B cell (primary cell): ENCODE measurements at regions not wholly inside any gene's neighbourhood (a gene's known extent, or its start where the extent isn't known, plus 50 kb on each side); places are given as distances from the start of the nearest gene placed in this dataset.

Experiments used
- ATAC-seq: fragments of 200-7000 bp; cut with Tn5 transposase; one replicate; pipeline ENCODE4 v1.10.0; 2021; ENCODE audit warnings: low read depth, mild to moderate bottlenecking, moderate number of reproducible peaks, moderate library complexity
- CTCF ChIA-PET: fragments of 350-600 bp; sonication (Branson Sonifier 250); formaldehyde crosslinking; loops from one replicate; lab custom pipeline; 2021; ENCODE audit warnings: antibody characterized with exemption, inconsistent platforms; lab: Charles Lee
- POLR2A ChIA-PET: fragments of 350-600 bp; sonication (Branson Sonifier 250); formaldehyde crosslinking; loops from one replicate; lab custom pipeline; 2021; ENCODE audit warnings: antibody characterized with exemption; lab: Charles Lee
- DNase-seq: peaks from one replicate; pipeline ENCODE4 v3.0.0; 2013
- H2AFZ ChIP-seq: 2 replicates; pipeline ENCODE4 v1.6.1; 2012; ENCODE audit warnings: mild to moderate bottlenecking, low read depth, low read length; ENCODE audit not compliant: insufficient read depth, poor library complexity, severe bottlenecking
- H3K27ac ChIP-seq, 2 donors: 1 replicate in 1 of 2; 2 replicates in 1 of 2; pipeline ENCODE4 v1.5.1; 2012 to 2013; ENCODE audit warnings: low read length in 2 of 2, mild to moderate bottlenecking in 2 of 2, moderate library complexity in 1 of 2
- H3K27me3 ChIP-seq, 4 experiments: fragments of 200-600 bp in 1 of 4; sonication (generic) in 1 of 4; replicated peaks in 1 of 4; 1 replicate in 2 of 4; 2 replicates in 2 of 4; pipeline versions ENCODE4 v1.6.1 to v1.7.0; 2013 to 2016; ENCODE audit warnings: low read length in 3 of 4, mild to moderate bottlenecking in 2 of 4, mixed read lengths in 1 of 4, moderate library complexity in 1 of 4; ENCODE audit not compliant: insufficient read depth in 4 of 4, control insufficient read depth in 3 of 4; ENCODE audit errors: control extremely low read depth in 1 of 4
- H3K36me3 ChIP-seq, 2 experiments: replicated peaks in 1 of 2; 1 replicate in 1 of 2; 2 replicates in 1 of 2; pipeline versions ENCODE4 v1.6.1 to v1.7.1; 2013; ENCODE audit warnings: low read length in 1 of 2; ENCODE audit not compliant: insufficient read depth in 2 of 2, control insufficient read depth in 1 of 2; ENCODE audit errors: control extremely low read depth in 1 of 2, extremely low read depth in 1 of 2
- H3K4me1 ChIP-seq, 2 donors: fragments of 200-600 bp in 1 of 2; sonication (generic) in 1 of 2; 1 replicate in 1 of 2; 2 replicates in 1 of 2; pipeline versions ENCODE4 v1.5.1 to v1.6.1; 2013 to 2017; ENCODE audit warnings: low read length in 2 of 2; ENCODE audit not compliant: control insufficient read depth in 2 of 2, insufficient read depth in 2 of 2
- H3K4me2 ChIP-seq: replicated peaks from 2 replicates; pipeline ENCODE3; 2012; ENCODE audit warnings: mild to moderate bottlenecking, low read depth, low read length; ENCODE audit not compliant: poor library complexity, severe bottlenecking
- H3K4me3 ChIP-seq, 5 experiments: fragments of 200-600 bp in 1 of 5; sonication (generic) in 1 of 5; 1 replicate in 3 of 5; 2 replicates in 2 of 5; pipeline versions ENCODE4 v1.5.1 to v1.7.0; 2011 to 2016; ENCODE audit warnings: low read length in 4 of 5, mild to moderate bottlenecking in 4 of 5, low read depth in 2 of 5, control low read depth in 1 of 5, moderate library complexity in 1 of 5; ENCODE audit not compliant: insufficient read depth in 1 of 5; ENCODE audit errors: control extremely low read depth in 1 of 5, extremely low read depth in 1 of 5
- H3K79me2 ChIP-seq: fragments of 200-600 bp; sonication (generic); one replicate; pipeline ENCODE4 v1.6.0; 2016; ENCODE audit warnings: low read length; ENCODE audit not compliant: control insufficient read depth, insufficient read depth
- H3K9ac ChIP-seq: fragments of 200-600 bp; sonication (generic); 2 replicates; pipeline ENCODE4 v1.6.1; 2017; ENCODE audit warnings: mild to moderate bottlenecking, low read length, moderate library complexity
- H3K9me3 ChIP-seq, 3 donors: one replicate each; pipeline versions ENCODE4 v1.6.1 to v1.7.1; 2013; ENCODE audit warnings: low read length in 2 of 3; ENCODE audit not compliant: control insufficient read depth in 2 of 3, insufficient read depth in 1 of 3; ENCODE audit errors: control extremely low read depth in 1 of 3
- H4K20me1 ChIP-seq: 2 replicates; pipeline ENCODE4 v1.6.0; 2012; ENCODE audit warnings: mild to moderate bottlenecking, low read length; ENCODE audit not compliant: insufficient read depth, control insufficient read depth, poor library complexity, severe bottlenecking
- H3K27ac Mint-ChIP-seq: one replicate; pipeline ENCODE4 v1.8.0; 2021; ENCODE audit warnings: mixed read lengths
- H3K27me3 Mint-ChIP-seq: one replicate; pipeline ENCODE4 v1.8.0; 2021; ENCODE audit warnings: mixed read lengths
- H3K4me1 Mint-ChIP-seq: one replicate; pipeline ENCODE4 v1.8.0; 2021; ENCODE audit warnings: mixed read lengths
- H3K4me3 Mint-ChIP-seq: one replicate; pipeline ENCODE4 v1.8.0; 2021; ENCODE audit warnings: mixed read lengths
- H3K9me3 Mint-ChIP-seq: one replicate; pipeline ENCODE4 v1.8.0; 2022; ENCODE audit warnings: mixed read lengths; ENCODE audit not compliant: insufficient read depth
- CTCF ChIP-seq: fragments of 200-600 bp; IDR thresholded peaks from one replicate; pipeline ENCODE4 v1.8.0; 2022; ENCODE audit warnings: antibody characterized with exemption, mild to moderate bottlenecking
- EZH2 ChIP-seq: IDR thresholded peaks from 2 replicates; pipeline ENCODE4 v1.6.1; 2012; ENCODE audit warnings: borderline replicate concordance, low read depth, mild to moderate bottlenecking, moderate library complexity, low read length; ENCODE audit not compliant: insufficient read depth, poor library complexity, severe bottlenecking
- WGBS: methylation state at CpG from one replicate; pipeline ENCODE4 v1.1.5; 2013; ENCODE audit warnings: missing lambda C conversion rate; ENCODE audit not compliant: insufficient coverage; 5-methylcytosine and 5-hydroxymethylcytosine counted together
- intact Hi-C: fragments of 100-400 bp; cut with micrococcal nuclease; formaldehyde crosslinking; loops from one replicate; pipeline ENCODE4 v1.10.0; 2022

DNA sequence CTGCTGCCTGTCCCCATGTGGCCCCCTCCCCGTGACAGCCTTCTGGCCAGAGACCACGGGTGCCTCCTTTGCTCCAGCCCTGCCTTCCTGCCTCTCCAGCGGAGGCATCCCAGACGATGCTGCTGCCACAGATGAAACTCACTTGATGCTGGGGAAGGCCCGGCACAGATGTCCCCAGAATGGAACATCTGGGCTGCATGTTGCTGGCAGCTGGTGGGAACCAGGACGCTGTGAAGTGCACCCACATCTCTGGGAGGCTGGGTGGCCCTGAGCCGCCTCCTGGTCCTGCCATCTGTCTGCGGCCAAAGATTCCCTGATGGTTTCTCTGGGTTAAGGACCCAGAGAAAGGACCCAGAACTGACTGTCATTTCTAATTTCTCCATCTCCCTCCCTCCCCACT is 51.9 kb upstream of the PTPRS start:
- Histone ChIP-seq H3K9me3 (peaks cover 0 to 27% (median 0%) of the 10 kb centered on the region in 3 donors), H3K79me2 (no peaks in the 10 kb centered on the region), H3K4me1 (no peaks in the 10 kb centered on the region), H4K20me1 (no peaks in the 10 kb centered on the region), H3K36me3 (no peaks in the 10 kb centered on the region), H3K27ac (no peak overlapping the region), H3K4me3 (no peak overlapping the region), H3K4me2 (no peak overlapping the region), H3K27me3 (peaks cover 0 to 43% (median 5%) of the 10 kb centered on the region in 4 experiments), H2AFZ (no peak overlapping the region), H3K9ac (no peak overlapping the region)
- Mint-ChIP-seq H3K4me1 (no peaks in the 10 kb centered on the region), H3K27me3 (peaks cover 48% of the 10 kb centered on the region), H3K9me3 (peaks cover 2% of the 10 kb centered on the region), H3K27ac (no peak overlapping the region), H3K4me3 (no peak overlapping the region)
- DNase-seq (no peak), ATAC-seq (no peak)
- intact Hi-C loops, result no loop called here
- CTCF ChIA-PET, result no interaction called here
- POLR2A ChIA-PET, result no interaction called here
- TF ChIP-seq CTCF (no peak), EZH2 (no peak)
- 70% methylated on average over 8 of the region's 8 CpGs for WGBS

DNA sequence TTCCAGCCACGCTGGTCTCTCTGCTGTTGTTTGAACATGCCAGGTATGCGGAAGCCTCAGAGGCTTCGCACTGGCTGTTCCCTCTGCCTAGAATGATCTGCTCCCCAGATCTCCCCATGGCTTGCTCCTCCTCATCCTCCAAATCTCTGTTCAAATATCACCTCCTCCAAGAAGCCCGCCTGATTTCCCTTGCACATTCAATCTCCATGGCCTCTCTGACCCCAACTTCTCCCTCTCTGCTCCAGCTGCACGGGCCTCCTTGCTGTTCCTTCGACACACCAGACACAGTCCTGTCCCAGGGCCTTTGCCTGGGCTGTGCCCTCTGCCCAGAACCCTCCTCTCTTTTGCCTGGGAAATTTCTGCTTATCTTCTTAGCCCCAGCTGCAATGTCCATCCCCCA is 52.5 kb upstream of the PTPRS start:
- TF ChIP-seq EZH2 (no peak), CTCF (no peak)
- no peaks in the 10 kb centered on the region for H4K20me1 ChIP-seq
- ChIA-PET POLR2A (no interaction called here), CTCF (no interaction called here)
- DNase-seq, result no peak
- H3K9ac ChIP-seq, result no peak overlapping the region
- Mint-ChIP-seq H3K27me3 (peaks cover 48% of the 10 kb centered on the region), H3K27ac (no peak overlapping the region), H3K4me1 (no peaks in the 10 kb centered on the region), H3K4me3 (no peak overlapping the region), H3K9me3 (no peaks in the 10 kb centered on the region)
- H3K79me2 ChIP-seq, result no peaks in the 10 kb centered on the region
- H3K4me3 ChIP-seq, result no peak overlapping the region
- H3K9me3 ChIP-seq, result peaks cover 0 to 28% (median 0%) of the 10 kb centered on the region in 3 donors
- H3K4me2 ChIP-seq, result no peak overlapping the region
- 80% methylated on average over 6 of the region's 6 CpGs for WGBS
- ATAC-seq, result no peak
- peaks cover 0 to 47% (median 5%) of the 10 kb centered on the region in 4 experiments for H3K27me3 ChIP-seq
- no peak overlapping the region for H3K27ac ChIP-seq
- no peak overlapping the region for H2AFZ ChIP-seq
- H3K4me1 ChIP-seq, result no peaks in the 10 kb centered on the region
- H3K36me3 ChIP-seq, result no peaks in the 10 kb centered on the region
- intact Hi-C loops, result no loop called here
